Left cardiac atrium (tissue), 4 donors: ENCODE measurements at regions not wholly inside any gene's neighbourhood (a gene's known extent, or its start where the extent isn't known, plus 50 kb on each side); places are given as distances from the start of the nearest gene placed in this dataset.

Experiments used
- ATAC-seq, 2 donors: fragments of 200-7000 bp; cut with Tn5 transposase; one replicate each; pipeline ENCODE4 v1.9.1; 2020; ENCODE audit warnings: mild to moderate bottlenecking in 2 of 2, moderate library complexity in 2 of 2
- DNase-seq: peaks from one replicate; pipeline ENCODE4 v3.0.0-alpha.2; 2020
- intact Hi-C, 2 donors: fragments of 100-400 bp; cut with DNase I; formaldehyde crosslinking; loops; one replicate each; pipeline versions ENCODE4 v1.14.1 to v1.15.1; 2022 to 2023
- donor health status: DM: no; HTN: yes; CAD: no.
- donor health status: DM: no; HTN: yes; CAD: no; lungs with severe emphysema.
- donor health status: DM: yes; HTN: yes; CAD: no.
- donor health status: Dilated cardiomyopathy.

GRCh38 chr2:129069875-129070594 is 751.4 kb upstream of the HS6ST1 start:
- ATAC-seq (peak in 1 of 2 donors; percentile 27), DNase-seq (peak; percentile 27)
- intact Hi-C loops: no loop called here

GRCh38 chr2:129070663-129071062 is 752.0 kb upstream of the HS6ST1 start:
- DNase-seq (no peak), ATAC-seq (no peak)
- intact Hi-C loops: no loop called here

GRCh38 chr2:129071531-129071930 is 752.9 kb upstream of the HS6ST1 start:
- DNase-seq: no peak
- ATAC-seq: no peak
- intact Hi-C loops: no loop called here

GRCh38 chr2:129074298-129074920 is 755.7 kb upstream of the HS6ST1 start:
- ATAC-seq: no peak
- intact Hi-C loops: no loop called here
- no peak for DNase-seq

- intact Hi-C loops: no loop called here
- DNase-seq (no peak), ATAC-seq (no peak)
Observed at GRCh38 chr2:129078548-129078947, 759.9 kb upstream of the HS6ST1 start.

- intact Hi-C loops: no loop called here
- DNase-seq (no peak), ATAC-seq (peak in 1 of 2 donors; percentile 65)
Observed at GRCh38 chr2:129080715-129081476, 762.2 kb upstream of the HS6ST1 start.

GRCh38 chr2:129085386-129085785 is 766.7 kb upstream of the HS6ST1 start:
- ATAC-seq (no peak), DNase-seq (no peak)
- intact Hi-C loops: no loop called here

- DNase-seq (peak; percentile 37), ATAC-seq (peak; percentile 95 to 96)
- intact Hi-C loops: no loop called here
Observed at GRCh38 chr2:129087133-129087813, 768.6 kb upstream of the HS6ST1 start.

GRCh38 chr2:129091620-129092019 is 773.0 kb upstream of the HS6ST1 start:
- ATAC-seq: no peak
- intact Hi-C loops: no loop called here
- no peak for DNase-seq

- no peak for ATAC-seq
- intact Hi-C loops: no loop called here
- DNase-seq: no peak
Observed at GRCh38 chr2:129092956-129093355, 774.3 kb upstream of the HS6ST1 start.

GRCh38 chr2:129101186-129101585 is 782.5 kb upstream of the HS6ST1 start:
- intact Hi-C loops: no loop called here
- DNase-seq (no peak), ATAC-seq (no peak)

- no peak for DNase-seq
- intact Hi-C loops: no loop called here
- ATAC-seq: no peak
Observed at GRCh38 chr2:129103936-129104878, 785.5 kb upstream of the HS6ST1 start.

GRCh38 chr2:129112181-129112580 is 793.5 kb upstream of the HS6ST1 start:
- no peak for DNase-seq
- intact Hi-C loops: no loop called here
- ATAC-seq: no peak

GRCh38 chr2:129113776-129114175 is 795.1 kb upstream of the HS6ST1 start:
- intact Hi-C loops: no loop called here
- ATAC-seq: no peak

GRCh38 chr2:129117434-129117833 is 798.8 kb upstream of the HS6ST1 start:
- DNase-seq: no peak
- intact Hi-C loops: no loop called here
- no peak for ATAC-seq

More at GRCh38 chr2:129113776-129114175, 795.1 kb upstream of the HS6ST1 start:
- DNase-seq: no peak

- intact Hi-C loops: no loop called here
- no peak for DNase-seq
- ATAC-seq: no peak
Observed at GRCh38 chr2:129118296-129118695, 799.6 kb upstream of the HS6ST1 start.

GRCh38 chr2:129129087-129129486 is 810.4 kb upstream of the HS6ST1 start:
- intact Hi-C loops: no loop called here

GRCh38 chr2:129133692-129134641 is 815.3 kb upstream of the HS6ST1 start:
- ATAC-seq (no peak), DNase-seq (no peak)
- intact Hi-C loops: no loop called here

More at GRCh38 chr2:129129087-129129486, 810.4 kb upstream of the HS6ST1 start:
- ATAC-seq (no peak), DNase-seq (no peak)
